H1 (cell line): ENCODE measurements at regions not wholly inside any gene's neighbourhood (a gene's known extent, or its start where the extent isn't known, plus 50 kb on each side); places are given as distances from the start of the nearest gene placed in this dataset.

ENCODE experiments used
- CHD1 ChIP-seq: IDR thresholded peaks from 2 replicates; pipeline ENCODE4 v1.6.1; 2012; ENCODE audit warnings: low read depth, low read length, improper control_type of control experiment
- EGR1 ChIP-seq: IDR thresholded peaks from 2 replicates; pipeline ENCODE4 v1.6.1; 2011; ENCODE audit warnings: low read depth, low read length, borderline replicate concordance
- JUND ChIP-seq: IDR thresholded peaks from 2 replicates; pipeline ENCODE4 v1.6.1; 2011; ENCODE audit warnings: mild to moderate bottlenecking, improper control_type of control experiment, low read length
- KDM5A ChIP-seq: fragments of 200-600 bp; IDR thresholded peaks from 2 replicates; pipeline ENCODE4 v1.7.1; 2012; ENCODE audit warnings: mild to moderate bottlenecking, low read length, inconsistent platforms, mixed read lengths
- POLR2A ChIP-seq, 2 experiments: IDR thresholded peaks; 1 replicate in 1 of 2; 2 replicates in 1 of 2; pipeline ENCODE4 v1.6.1; 2011; ENCODE audit warnings: low read depth in 2 of 2, low read length in 2 of 2, mild to moderate bottlenecking in 2 of 2; ENCODE audit errors: control extremely low read depth in 1 of 2
- POLR2AphosphoS5 ChIP-seq: IDR thresholded peaks from 2 replicates; pipeline ENCODE4 v1.6.1; 2011; ENCODE audit warnings: low read depth, low read length
- SIX5 ChIP-seq: IDR thresholded peaks from 2 replicates; pipeline ENCODE4 v1.6.1; 2011; ENCODE audit warnings: mild to moderate bottlenecking, low read depth, low read length
- SP2 ChIP-seq: IDR thresholded peaks from 2 replicates; pipeline ENCODE4 v1.6.1; 2012; ENCODE audit warnings: mild to moderate bottlenecking, low read length, inconsistent platforms
- SUZ12 ChIP-seq: fragments of 200-600 bp; sonication (generic); IDR thresholded peaks from 2 replicates; pipeline ENCODE4 v1.6.1; 2012; ENCODE audit warnings: mild to moderate bottlenecking, inconsistent platforms, low read length, moderate library complexity, mixed read lengths
- TF ChIP-seq, protein P1 (sequence below), 3 experiments: IDR thresholded peaks; 1 replicate in 2 of 3; 2 replicates in 1 of 3; pipeline versions ENCODE4 v1.5.1 to v1.6.1; 2011; ENCODE audit warnings: low read length in 3 of 3, mild to moderate bottlenecking in 3 of 3, inconsistent platforms in 2 of 3, low read depth in 1 of 3, moderate library complexity in 1 of 3; ENCODE audit not compliant: insufficient read depth in 1 of 3; ENCODE audit errors: control extremely low read depth in 1 of 3
- TF ChIP-seq, protein P2 (sequence below): IDR thresholded peaks from 2 replicates; pipeline ENCODE4 v1.6.1; 2011; ENCODE audit warnings: low read length, improper control_type of control experiment

DNA sequence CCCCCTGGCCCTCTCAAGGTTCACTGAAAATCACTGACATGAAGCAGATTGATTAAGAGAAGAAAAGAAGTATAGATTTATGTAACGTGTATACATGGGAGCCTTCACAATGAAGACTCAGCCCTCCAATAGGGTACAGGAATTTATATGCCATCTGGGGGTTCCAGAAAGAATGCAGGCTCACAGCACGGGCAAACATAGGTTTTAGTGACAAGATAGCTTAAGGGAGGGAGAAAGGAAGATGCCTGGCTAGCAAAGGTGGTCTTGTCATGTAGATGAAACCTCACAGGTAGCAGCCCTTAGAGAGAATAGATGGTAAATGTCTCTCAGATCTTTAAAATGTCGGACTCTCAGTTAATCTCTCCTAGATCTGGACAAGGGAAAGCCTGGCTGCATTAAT is 173.9 kb downstream of the RNF152 start:
- TF ChIP-seq, protein P1, sequence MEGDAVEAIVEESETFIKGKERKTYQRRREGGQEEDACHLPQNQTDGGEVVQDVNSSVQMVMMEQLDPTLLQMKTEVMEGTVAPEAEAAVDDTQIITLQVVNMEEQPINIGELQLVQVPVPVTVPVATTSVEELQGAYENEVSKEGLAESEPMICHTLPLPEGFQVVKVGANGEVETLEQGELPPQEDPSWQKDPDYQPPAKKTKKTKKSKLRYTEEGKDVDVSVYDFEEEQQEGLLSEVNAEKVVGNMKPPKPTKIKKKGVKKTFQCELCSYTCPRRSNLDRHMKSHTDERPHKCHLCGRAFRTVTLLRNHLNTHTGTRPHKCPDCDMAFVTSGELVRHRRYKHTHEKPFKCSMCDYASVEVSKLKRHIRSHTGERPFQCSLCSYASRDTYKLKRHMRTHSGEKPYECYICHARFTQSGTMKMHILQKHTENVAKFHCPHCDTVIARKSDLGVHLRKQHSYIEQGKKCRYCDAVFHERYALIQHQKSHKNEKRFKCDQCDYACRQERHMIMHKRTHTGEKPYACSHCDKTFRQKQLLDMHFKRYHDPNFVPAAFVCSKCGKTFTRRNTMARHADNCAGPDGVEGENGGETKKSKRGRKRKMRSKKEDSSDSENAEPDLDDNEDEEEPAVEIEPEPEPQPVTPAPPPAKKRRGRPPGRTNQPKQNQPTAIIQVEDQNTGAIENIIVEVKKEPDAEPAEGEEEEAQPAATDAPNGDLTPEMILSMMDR (IDR thresholded peaks at IDR 0.05; ENCODE audit: control extremely low read depth in 1 of 3, insufficient read depth in 1 of 3, low read depth in 1 of 3, low read length in 3 of 3), result no peak
- TF ChIP-seq POLR2A (IDR thresholded peaks at IDR 0.05; ENCODE audit: control extremely low read depth in 1 of 2, low read depth in 2 of 2, low read length in 2 of 2), result no peak
- no peak for TF ChIP-seq SUZ12
- no peak for TF ChIP-seq CHD1
- TF ChIP-seq KDM5A, result no peak
- no peak for TF ChIP-seq SP2
- no peak for TF ChIP-seq POLR2AphosphoS5
- no peak for TF ChIP-seq SIX5
- TF ChIP-seq JUND, result no peak
- TF ChIP-seq, protein P2, sequence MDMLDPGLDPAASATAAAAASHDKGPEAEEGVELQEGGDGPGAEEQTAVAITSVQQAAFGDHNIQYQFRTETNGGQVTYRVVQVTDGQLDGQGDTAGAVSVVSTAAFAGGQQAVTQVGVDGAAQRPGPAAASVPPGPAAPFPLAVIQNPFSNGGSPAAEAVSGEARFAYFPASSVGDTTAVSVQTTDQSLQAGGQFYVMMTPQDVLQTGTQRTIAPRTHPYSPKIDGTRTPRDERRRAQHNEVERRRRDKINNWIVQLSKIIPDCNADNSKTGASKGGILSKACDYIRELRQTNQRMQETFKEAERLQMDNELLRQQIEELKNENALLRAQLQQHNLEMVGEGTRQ, result no peak
- TF ChIP-seq EGR1, result no peak
